ENCODE measurements at regions not wholly inside any gene's neighbourhood (a gene's known extent, or its start where the extent isn't known, plus 50 kb on each side); places are given as distances from the start of the nearest gene placed in this dataset.

GRCh38 chr2:193796847-193797246, 1602.1 kb upstream of the TMEFF2 start:
- Histone ChIP-seq H3K4me3 (ENCODE audit: low read depth, low read length) (no peak overlapping the region), H3K9me3 (no peaks in the 10 kb centered on the region), H3K36me3 (ENCODE audit: control insufficient read depth, insufficient read depth, low read length) (no peaks in the 10 kb centered on the region), H3K4me1 (no peaks in the 10 kb centered on the region), H3K27me3 (replicated peaks; ENCODE audit: control insufficient read depth, insufficient read depth, low read length) (no peaks in the 10 kb centered on the region)
- Mint-ChIP-seq H3K27ac (ENCODE audit: unreplicated experiment) (no peak overlapping the region), H3K36me3 (ENCODE audit: insufficient read depth, unreplicated experiment) (no peaks in the 10 kb centered on the region), H3K4me1 (ENCODE audit: low read depth, unreplicated experiment) (no peaks in the 10 kb centered on the region), H3K9me3 (ENCODE audit: unreplicated experiment) (no peaks in the 10 kb centered on the region), H3K4me3 (ENCODE audit: unreplicated experiment) (no peak overlapping the region), H3K27me3 (ENCODE audit: insufficient read depth, unreplicated experiment) (no peaks in the 10 kb centered on the region)
- no peak for DNase-seq
- no TSS peak for BruUV-seq (replicated peaks)
- ChIA-PET CTCF (no interaction called here), POLR2A (no interaction called here)
- TF ChIP-seq CTCF (IDR thresholded peaks at IDR 0.05; ENCODE audit: insufficient read depth in 1 of 2, low read depth in 1 of 2, low read length in 1 of 2, severe bottlenecking in 1 of 2, unreplicated experiment in 1 of 2), result no peak
- intact Hi-C loops (cut with micrococcal nuclease; ENCODE audit: unreplicated experiment), result no loop called here

GRCh38 chr2:193793914-193794313, 1599.2 kb upstream of the TMEFF2 start:
- Mint-ChIP-seq H3K27me3 (ENCODE audit: insufficient read depth, unreplicated experiment) (no peaks in the 10 kb centered on the region), H3K4me1 (ENCODE audit: low read depth, unreplicated experiment) (no peaks in the 10 kb centered on the region), H3K36me3 (ENCODE audit: insufficient read depth, unreplicated experiment) (no peaks in the 10 kb centered on the region), H3K9me3 (ENCODE audit: unreplicated experiment) (no peaks in the 10 kb centered on the region), H3K27ac (ENCODE audit: unreplicated experiment) (no peak overlapping the region), H3K4me3 (ENCODE audit: unreplicated experiment) (no peak overlapping the region)
- intact Hi-C loops (cut with micrococcal nuclease; ENCODE audit: unreplicated experiment), result no loop called here
- BruUV-seq (replicated peaks), result no TSS peak
- ChIA-PET POLR2A (no interaction called here), CTCF (no interaction called here)
- no peak for TF ChIP-seq CTCF (IDR thresholded peaks at IDR 0.05; ENCODE audit: insufficient read depth in 1 of 2, low read depth in 1 of 2, low read length in 1 of 2, severe bottlenecking in 1 of 2, unreplicated experiment in 1 of 2)
- H3K4me3 ChIP-seq (ENCODE audit: low read depth, low read length), result no peak overlapping the region
- DNase-seq, result no peak
- no peaks in the 10 kb centered on the region for H3K4me1 ChIP-seq
- H3K9me3 ChIP-seq, result no peaks in the 10 kb centered on the region
- H3K27me3 ChIP-seq (replicated peaks; ENCODE audit: control insufficient read depth, insufficient read depth, low read length), result no peaks in the 10 kb centered on the region
- H3K36me3 ChIP-seq (ENCODE audit: control insufficient read depth, insufficient read depth, low read length), result no peaks in the 10 kb centered on the region

- no peaks in the 10 kb centered on the region for H3K4me1 ChIP-seq
- no peaks in the 10 kb centered on the region for H3K36me3 ChIP-seq (ENCODE audit: control insufficient read depth, insufficient read depth, low read length)
- BruUV-seq (replicated peaks), result no TSS peak
- TF ChIP-seq CTCF (IDR thresholded peaks at IDR 0.05; ENCODE audit: insufficient read depth in 1 of 2, low read depth in 1 of 2, low read length in 1 of 2, severe bottlenecking in 1 of 2, unreplicated experiment in 1 of 2), result no peak
- Mint-ChIP-seq H3K27ac (ENCODE audit: unreplicated experiment) (no peak overlapping the region), H3K9me3 (ENCODE audit: unreplicated experiment) (no peaks in the 10 kb centered on the region), H3K4me1 (ENCODE audit: low read depth, unreplicated experiment) (no peaks in the 10 kb centered on the region), H3K4me3 (ENCODE audit: unreplicated experiment) (no peak overlapping the region), H3K27me3 (ENCODE audit: insufficient read depth, unreplicated experiment) (no peaks in the 10 kb centered on the region), H3K36me3 (ENCODE audit: insufficient read depth, unreplicated experiment) (no peaks in the 10 kb centered on the region)
- H3K4me3 ChIP-seq (ENCODE audit: low read depth, low read length), result no peak overlapping the region
- no peaks in the 10 kb centered on the region for H3K9me3 ChIP-seq
- intact Hi-C loops (cut with micrococcal nuclease; ENCODE audit: unreplicated experiment), result no loop called here
- POLR2A ChIA-PET, result no interaction called here
- H3K27me3 ChIP-seq (replicated peaks; ENCODE audit: control insufficient read depth, insufficient read depth, low read length), result no peaks in the 10 kb centered on the region
- no peak for DNase-seq
- CTCF ChIA-PET, result no interaction called here
These were observed 1588.9 kb upstream of the TMEFF2 start for GRCh38 chr2:193783681-193784080.
